Karpas-422 (cell line): ENCODE measurements at regions not wholly inside any gene's neighbourhood (a gene's known extent, or its start where the extent isn't known, plus 50 kb on each side); places are given as distances from the start of the nearest gene placed in this dataset.
A peak's percentile ranks its signal among the peaks of the same experiment; 100 is the strongest.

Source experiments
- DNase-seq: peaks from one replicate; pipeline ENCODE4 v3.0.0-alpha.2; 2015
- H2AFZ ChIP-seq: fragments of 200-600 bp; sonication (generic); 2 replicates; pipeline ENCODE4 v1.6.1; 2014; ENCODE audit warnings: antibody characterized with exemption, low read length, mixed read lengths
- H3K27ac ChIP-seq: fragments of 200-600 bp; sonication (generic); 2 replicates; pipeline ENCODE4 v1.5.1; 2014; ENCODE audit warnings: mild to moderate bottlenecking, low read length, moderate library complexity
- H3K27me3 ChIP-seq: fragments of 200-600 bp; sonication (generic); 2 replicates; pipeline ENCODE4 v1.6.1; 2014; ENCODE audit warnings: low read length, mixed read lengths
- H3K36me3 ChIP-seq: fragments of 200-600 bp; sonication (generic); 2 replicates; pipeline ENCODE4 v1.6.1; 2014; ENCODE audit warnings: low read length, mixed read lengths; ENCODE audit not compliant: insufficient read depth
- H3K4me1 ChIP-seq: fragments of 200-600 bp; sonication (generic); 2 replicates; pipeline ENCODE4 v1.6.1; 2014; ENCODE audit warnings: mild to moderate bottlenecking, low read length, mixed read lengths
- H3K4me2 ChIP-seq: fragments of 200-600 bp; sonication (generic); 2 replicates; pipeline ENCODE4 v1.6.1; 2014; ENCODE audit warnings: low read length, low read depth, mild to moderate bottlenecking; ENCODE audit not compliant: poor library complexity, severe bottlenecking
- H3K4me3 ChIP-seq: fragments of 200-600 bp; sonication (generic); 2 replicates; pipeline ENCODE4 v1.5.1; 2014; ENCODE audit warnings: mild to moderate bottlenecking, antibody characterized with exemption, low read length, mixed read lengths
- H3K79me2 ChIP-seq: fragments of 200-600 bp; sonication (generic); 2 replicates; pipeline ENCODE4 v1.6.1; 2014; ENCODE audit warnings: mild to moderate bottlenecking, low read length, mixed read lengths
- H3K9ac ChIP-seq: fragments of 200-600 bp; sonication (generic); 2 replicates; pipeline ENCODE4 v1.6.0; 2014; ENCODE audit warnings: low read length
- H3K9me2 ChIP-seq: fragments of 200-600 bp; sonication (generic), shearing (Covaris generic); replicated peaks from 2 replicates; pipeline ENCODE4 v1.6.0; 2014; ENCODE audit warnings: mild to moderate bottlenecking, low read length, moderate library complexity; ENCODE audit not compliant: insufficient read depth
- H3K9me3 ChIP-seq: fragments of 300-700, 200-600 bp; sonication (generic); 2 replicates; pipeline ENCODE4 v1.6.1; 2014; ENCODE audit warnings: low read length, mixed read lengths
- H4K20me1 ChIP-seq: fragments of 200-600 bp; sonication (generic); 2 replicates; pipeline ENCODE4 v1.6.1; 2014; ENCODE audit warnings: mild to moderate bottlenecking, antibody characterized with exemption, low read length, low read depth; ENCODE audit not compliant: insufficient read depth

GRCh38 chr2:35421485-35421884 is 934.1 kb upstream of the CRIM1 start:
- Histone ChIP-seq H3K4me2 (no peak overlapping the region), H3K79me2 (no peaks in the 10 kb centered on the region), H3K36me3 (no peaks in the 10 kb centered on the region), H3K4me1 (no peaks in the 10 kb centered on the region), H3K9me3 (no peaks in the 10 kb centered on the region), H2AFZ (no peak overlapping the region), H3K27ac (no peak overlapping the region), H4K20me1 (no peaks in the 10 kb centered on the region), H3K9me2 (no peaks in the 10 kb centered on the region), H3K9ac (no peak overlapping the region), H3K4me3 (no peak overlapping the region), H3K27me3 (no peaks in the 10 kb centered on the region)
- no peak for DNase-seq

GRCh38 chr2:35417293-35417692 is 938.3 kb upstream of the CRIM1 start:
- 0 out of 2 replicates have a peak, but pooled peaks cover 6% of the 10 kb centered on the region for H3K9me3 ChIP-seq
- H3K27me3 ChIP-seq = no peaks in the 10 kb centered on the region
- no peak overlapping the region for H3K4me3 ChIP-seq
- no peaks in the 10 kb centered on the region for H3K79me2 ChIP-seq
- no peaks in the 10 kb centered on the region for H3K9me2 ChIP-seq
- H3K36me3 ChIP-seq = no peaks in the 10 kb centered on the region
- no peak overlapping the region for H2AFZ ChIP-seq
- DNase-seq = no peak
- no peaks in the 10 kb centered on the region for H4K20me1 ChIP-seq
- H3K4me1 ChIP-seq = no peaks in the 10 kb centered on the region
- no peak overlapping the region for H3K27ac ChIP-seq
- no peak overlapping the region for H3K9ac ChIP-seq
- H3K4me2 ChIP-seq = no peak overlapping the region

GRCh38 chr2:35416391-35417140 is 939.0 kb upstream of the CRIM1 start:
- H2AFZ ChIP-seq = no peak overlapping the region
- no peak overlapping the region for H3K4me2 ChIP-seq
- H3K9ac ChIP-seq = no peak overlapping the region
- H3K9me3 ChIP-seq = 0 out of 2 replicates have a peak, but pooled peaks cover 6% of the 10 kb centered on the region
- no peak for DNase-seq
- no peaks in the 10 kb centered on the region for H4K20me1 ChIP-seq
- H3K79me2 ChIP-seq = no peaks in the 10 kb centered on the region
- H3K4me3 ChIP-seq = no peak overlapping the region
- no peaks in the 10 kb centered on the region for H3K36me3 ChIP-seq
- no peaks in the 10 kb centered on the region for H3K9me2 ChIP-seq
- H3K4me1 ChIP-seq = no peaks in the 10 kb centered on the region
- H3K27me3 ChIP-seq = no peaks in the 10 kb centered on the region
- no peak overlapping the region for H3K27ac ChIP-seq

- no peak overlapping the region for H3K27ac ChIP-seq
- no peaks in the 10 kb centered on the region for H3K9me2 ChIP-seq
- no peak overlapping the region for H3K9ac ChIP-seq
- H3K4me1 ChIP-seq = no peaks in the 10 kb centered on the region
- H3K9me3 ChIP-seq = 0 out of 2 replicates have a peak, but pooled peaks cover 6% of the 10 kb centered on the region
- no peaks in the 10 kb centered on the region for H4K20me1 ChIP-seq
- no peak overlapping the region for H3K4me3 ChIP-seq
- no peaks in the 10 kb centered on the region for H3K36me3 ChIP-seq
- no peaks in the 10 kb centered on the region for H3K79me2 ChIP-seq
- DNase-seq = no peak
- no peak overlapping the region for H2AFZ ChIP-seq
- no peak overlapping the region for H3K4me2 ChIP-seq
- no peaks in the 10 kb centered on the region for H3K27me3 ChIP-seq
These were observed 939.6 kb upstream of the CRIM1 start for GRCh38 chr2:35415942-35416341.

GRCh38 chr2:35415282-35415681 is 940.3 kb upstream of the CRIM1 start:
- no peaks in the 10 kb centered on the region for H3K79me2 ChIP-seq
- H3K4me1 ChIP-seq = no peaks in the 10 kb centered on the region
- H3K9me2 ChIP-seq = no peaks in the 10 kb centered on the region
- no peaks in the 10 kb centered on the region for H4K20me1 ChIP-seq
- no peak overlapping the region for H3K27ac ChIP-seq
- no peak overlapping the region for H3K4me2 ChIP-seq
- H3K27me3 ChIP-seq = no peaks in the 10 kb centered on the region
- H2AFZ ChIP-seq = no peak overlapping the region
- no peak overlapping the region for H3K4me3 ChIP-seq
- H3K36me3 ChIP-seq = no peaks in the 10 kb centered on the region
- no peak overlapping the region for H3K9ac ChIP-seq
- peak; percentile 48 for DNase-seq
- H3K9me3 ChIP-seq = 0 out of 2 replicates have a peak, but pooled peaks cover 6% of the 10 kb centered on the region

GRCh38 chr2:35410431-35411061 is 945.0 kb upstream of the CRIM1 start:
- H3K9me3 ChIP-seq = 0 out of 2 replicates have a peak, but pooled peaks cover 3% of the 10 kb centered on the region
- H3K4me1 ChIP-seq = no peaks in the 10 kb centered on the region
- no peaks in the 10 kb centered on the region for H3K79me2 ChIP-seq
- H3K4me2 ChIP-seq = no peak overlapping the region
- H3K9ac ChIP-seq = no peak overlapping the region
- no peak overlapping the region for H3K4me3 ChIP-seq
- no peak overlapping the region for H3K27ac ChIP-seq
- no peaks in the 10 kb centered on the region for H4K20me1 ChIP-seq
- H3K27me3 ChIP-seq = no peaks in the 10 kb centered on the region
- no peak overlapping the region for H2AFZ ChIP-seq
- no peaks in the 10 kb centered on the region for H3K36me3 ChIP-seq
- H3K9me2 ChIP-seq = no peaks in the 10 kb centered on the region
- DNase-seq = peak; percentile 82

- Histone ChIP-seq H3K4me2 (no peak overlapping the region), H3K9me2 (no peaks in the 10 kb centered on the region), H3K36me3 (no peaks in the 10 kb centered on the region), H2AFZ (no peak overlapping the region), H3K27me3 (no peaks in the 10 kb centered on the region), H3K27ac (no peak overlapping the region), H3K4me1 (no peaks in the 10 kb centered on the region), H3K4me3 (no peak overlapping the region), H3K9me3 (no peaks in the 10 kb centered on the region), H4K20me1 (no peaks in the 10 kb centered on the region), H3K9ac (no peak overlapping the region), H3K79me2 (no peaks in the 10 kb centered on the region)
- no peak for DNase-seq
These were observed 945.8 kb upstream of the CRIM1 start for GRCh38 chr2:35409762-35410161.

GRCh38 chr2:35408320-35408719 is 947.3 kb upstream of the CRIM1 start:
- H3K9me3 ChIP-seq = no peaks in the 10 kb centered on the region
- no peak for DNase-seq
- H4K20me1 ChIP-seq = no peaks in the 10 kb centered on the region
- H3K27ac ChIP-seq = no peak overlapping the region
- H3K79me2 ChIP-seq = no peaks in the 10 kb centered on the region
- H3K36me3 ChIP-seq = no peaks in the 10 kb centered on the region
- no peaks in the 10 kb centered on the region for H3K27me3 ChIP-seq
- H3K4me2 ChIP-seq = no peak overlapping the region
- no peak overlapping the region for H3K4me3 ChIP-seq
- no peaks in the 10 kb centered on the region for H3K9me2 ChIP-seq
- H3K9ac ChIP-seq = no peak overlapping the region
- H3K4me1 ChIP-seq = no peaks in the 10 kb centered on the region
- H2AFZ ChIP-seq = no peak overlapping the region
